ENCODE measurements at regions not wholly inside any gene's neighbourhood (a gene's known extent, or its start where the extent isn't known, plus 50 kb on each side); places are given as distances from the start of the nearest gene placed in this dataset.
A peak's percentile ranks its signal among the peaks of the same experiment; 100 is the strongest.

DNA sequence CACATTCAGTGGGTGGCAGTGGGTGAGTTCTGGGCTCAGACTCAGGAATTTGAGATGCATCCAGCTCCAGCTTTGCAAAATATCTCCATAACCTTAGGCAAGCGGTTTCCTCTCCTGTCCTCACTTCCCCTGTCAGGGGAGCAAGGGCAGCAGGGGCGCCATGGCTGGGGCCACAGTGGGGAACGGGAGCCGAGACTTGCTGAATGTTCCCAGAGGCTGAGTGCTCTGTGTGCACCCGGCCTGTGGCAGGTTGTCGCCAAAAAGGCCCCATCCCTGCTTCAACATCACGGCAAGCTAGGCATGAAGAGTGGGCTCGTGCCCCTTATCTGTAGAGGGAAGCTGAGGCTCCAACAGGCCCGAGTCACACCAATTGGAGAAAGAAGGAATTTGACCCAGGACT lies 268.8 kb downstream of the NSG2 start:
- DNase-seq (ENCODE audit: low read depth) = no peak
- no peak for TF ChIP-seq MYC (IDR thresholded peaks at IDR 0.05; ENCODE audit: low read depth, low read length)
- no peak for TF ChIP-seq POLR2A (IDR thresholded peaks at IDR 0.05; ENCODE audit: extremely low read depth, insufficient read length)
- TF ChIP-seq, protein P1, sequence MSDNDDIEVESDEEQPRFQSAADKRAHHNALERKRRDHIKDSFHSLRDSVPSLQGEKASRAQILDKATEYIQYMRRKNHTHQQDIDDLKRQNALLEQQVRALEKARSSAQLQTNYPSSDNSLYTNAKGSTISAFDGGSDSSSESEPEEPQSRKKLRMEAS (IDR thresholded peaks at IDR 0.05; ENCODE audit: low read depth, low read length) = no peak
- TF ChIP-seq, protein P2, sequence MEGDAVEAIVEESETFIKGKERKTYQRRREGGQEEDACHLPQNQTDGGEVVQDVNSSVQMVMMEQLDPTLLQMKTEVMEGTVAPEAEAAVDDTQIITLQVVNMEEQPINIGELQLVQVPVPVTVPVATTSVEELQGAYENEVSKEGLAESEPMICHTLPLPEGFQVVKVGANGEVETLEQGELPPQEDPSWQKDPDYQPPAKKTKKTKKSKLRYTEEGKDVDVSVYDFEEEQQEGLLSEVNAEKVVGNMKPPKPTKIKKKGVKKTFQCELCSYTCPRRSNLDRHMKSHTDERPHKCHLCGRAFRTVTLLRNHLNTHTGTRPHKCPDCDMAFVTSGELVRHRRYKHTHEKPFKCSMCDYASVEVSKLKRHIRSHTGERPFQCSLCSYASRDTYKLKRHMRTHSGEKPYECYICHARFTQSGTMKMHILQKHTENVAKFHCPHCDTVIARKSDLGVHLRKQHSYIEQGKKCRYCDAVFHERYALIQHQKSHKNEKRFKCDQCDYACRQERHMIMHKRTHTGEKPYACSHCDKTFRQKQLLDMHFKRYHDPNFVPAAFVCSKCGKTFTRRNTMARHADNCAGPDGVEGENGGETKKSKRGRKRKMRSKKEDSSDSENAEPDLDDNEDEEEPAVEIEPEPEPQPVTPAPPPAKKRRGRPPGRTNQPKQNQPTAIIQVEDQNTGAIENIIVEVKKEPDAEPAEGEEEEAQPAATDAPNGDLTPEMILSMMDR (IDR thresholded peaks at IDR 0.05; ENCODE audit: low read depth, low read length) = no peak
- no peak overlapping the region for H3K4me3 ChIP-seq (ENCODE audit: low read depth, low read length)

DNA sequence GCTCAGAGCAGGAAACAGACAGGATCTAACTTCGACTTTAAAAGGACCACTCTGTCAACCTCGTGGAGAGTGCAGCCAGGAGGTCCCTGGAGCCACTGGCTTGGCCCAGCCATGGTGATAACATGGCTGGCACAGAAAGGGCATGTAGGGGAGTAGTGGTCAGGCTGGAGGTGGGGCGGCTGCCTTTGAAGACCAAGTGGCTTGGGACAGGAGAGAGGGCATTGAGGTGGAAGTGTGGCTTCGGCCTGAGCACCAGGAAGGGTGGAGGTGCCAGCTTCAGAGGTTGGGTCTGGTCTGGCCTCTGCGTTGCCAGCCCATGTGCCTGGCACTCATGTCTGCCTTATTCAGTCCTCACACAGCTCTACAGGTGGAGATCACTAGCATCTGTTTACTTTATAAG lies 270.0 kb downstream of the NSG2 start:
- no peak overlapping the region for H3K4me3 ChIP-seq (ENCODE audit: low read depth, low read length)
- TF ChIP-seq MYC (IDR thresholded peaks at IDR 0.05; ENCODE audit: low read depth, low read length) (no peak), POLR2A (IDR thresholded peaks at IDR 0.05; ENCODE audit: extremely low read depth, insufficient read length) (no peak)
- TF ChIP-seq, protein P1 (IDR thresholded peaks at IDR 0.05; ENCODE audit: low read depth, low read length) = no peak
- TF ChIP-seq, protein P2 (IDR thresholded peaks at IDR 0.05; ENCODE audit: low read depth, low read length) = no peak
- no peak for DNase-seq (ENCODE audit: low read depth)

DNA sequence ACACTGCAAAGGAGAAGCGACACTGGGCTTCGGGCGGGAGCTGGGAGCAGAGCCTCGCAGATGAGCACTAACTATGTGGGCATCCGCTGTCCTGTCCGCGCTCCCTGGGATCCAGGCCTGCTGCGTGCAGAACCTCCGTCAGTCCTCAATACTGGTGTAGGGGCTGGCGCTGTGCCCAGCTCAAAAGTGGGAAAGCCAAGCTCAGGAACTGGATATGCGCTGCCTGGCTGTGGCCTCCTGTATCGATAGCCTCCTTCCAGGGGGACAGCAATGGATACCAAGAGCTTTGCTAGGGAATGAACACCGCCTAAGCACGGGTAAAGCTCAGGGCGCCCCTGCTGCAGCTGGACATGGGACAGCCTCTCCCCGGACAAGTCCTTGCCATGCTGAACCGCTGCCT lies 270.4 kb downstream of the NSG2 start:
- no peak overlapping the region for H3K4me3 ChIP-seq (ENCODE audit: low read depth, low read length)
- TF ChIP-seq POLR2A (IDR thresholded peaks at IDR 0.05; ENCODE audit: extremely low read depth, insufficient read length) (no peak), MYC (IDR thresholded peaks at IDR 0.05; ENCODE audit: low read depth, low read length) (no peak)
- TF ChIP-seq, protein P1 (IDR thresholded peaks at IDR 0.05; ENCODE audit: low read depth, low read length) = no peak
- TF ChIP-seq, protein P2 (IDR thresholded peaks at IDR 0.05; ENCODE audit: low read depth, low read length) = no peak
- DNase-seq (ENCODE audit: low read depth) = no peak

DNA sequence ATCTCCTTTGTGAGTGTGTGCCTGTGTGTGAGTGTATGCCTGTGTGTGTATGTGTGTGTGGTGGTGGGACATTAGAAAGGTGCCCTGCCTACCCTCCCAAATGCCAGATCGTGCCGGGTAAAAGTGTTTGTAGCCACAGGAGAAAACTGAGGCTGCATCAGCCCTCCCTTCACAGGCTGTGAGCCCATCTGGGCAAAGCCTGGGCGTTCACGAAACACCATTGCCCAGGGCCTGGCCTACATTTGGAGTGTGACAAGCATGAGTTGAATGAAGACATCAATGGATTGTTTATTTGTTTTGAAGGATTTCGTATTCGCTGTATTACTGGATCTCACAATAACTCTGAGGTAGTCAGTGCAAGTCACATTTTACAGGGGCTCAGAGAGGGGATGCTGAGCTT lies 270.8 kb downstream of the NSG2 start:
- TF ChIP-seq, protein P1 (IDR thresholded peaks at IDR 0.05; ENCODE audit: low read depth, low read length) = no peak
- TF ChIP-seq, protein P2 (IDR thresholded peaks at IDR 0.05; ENCODE audit: low read depth, low read length) = no peak
- no peak for TF ChIP-seq POLR2A (IDR thresholded peaks at IDR 0.05; ENCODE audit: extremely low read depth, insufficient read length)
- no peak overlapping the region for H3K4me3 ChIP-seq (ENCODE audit: low read depth, low read length)

DNA sequence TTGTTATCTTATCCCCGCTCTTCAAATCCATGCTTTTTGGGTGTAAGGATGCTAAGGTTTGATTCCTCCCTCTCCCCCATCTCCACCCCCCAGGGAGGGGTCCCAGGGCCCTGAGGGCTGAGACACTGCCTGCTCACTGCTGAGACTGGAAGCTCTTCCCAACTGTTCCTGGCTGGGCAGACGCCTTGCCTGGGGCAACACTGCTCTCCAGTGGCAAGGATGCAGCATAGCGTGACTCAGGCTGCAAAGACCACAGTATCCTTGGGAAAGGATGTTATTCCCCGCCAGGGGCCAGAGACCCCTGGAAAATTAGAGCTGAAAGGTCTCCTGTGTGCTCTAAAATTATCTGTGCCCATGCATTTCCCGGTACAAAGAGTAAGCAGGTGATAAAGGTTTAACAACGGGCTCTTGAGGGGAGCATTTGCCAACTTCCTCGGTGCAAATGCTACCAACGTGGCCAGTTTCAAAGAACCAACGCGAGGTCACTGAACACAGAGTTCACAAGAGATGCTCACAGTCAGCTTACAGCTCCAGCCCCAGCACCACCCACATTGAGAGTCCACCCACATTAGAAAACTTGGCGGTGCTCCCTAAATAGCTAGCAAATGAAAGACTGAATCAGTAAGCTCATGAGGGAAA lies 271.9 kb downstream of the NSG2 start:
- peak; percentile 37 for DNase-seq (ENCODE audit: low read depth)
- no peak overlapping the region for H3K4me3 ChIP-seq (ENCODE audit: low read depth, low read length)
- TF ChIP-seq, protein P2 (IDR thresholded peaks at IDR 0.05; ENCODE audit: low read depth, low read length) = peak; percentile 81
- TF ChIP-seq, protein P1 (IDR thresholded peaks at IDR 0.05; ENCODE audit: low read depth, low read length) = no peak
- TF ChIP-seq POLR2A (IDR thresholded peaks at IDR 0.05; ENCODE audit: extremely low read depth, insufficient read length) (no peak), MYC (IDR thresholded peaks at IDR 0.05; ENCODE audit: low read depth, low read length) (no peak)

More for the DNA sequence above, 270.8 kb downstream of the NSG2 start:
- DNase-seq (ENCODE audit: low read depth) = no peak
